ENCODE measurements at regions not wholly inside any gene's neighbourhood (a gene's known extent, or its start where the extent isn't known, plus 50 kb on each side); places are given as distances from the start of the nearest gene placed in this dataset.

- TF ChIP-seq, protein P1, sequence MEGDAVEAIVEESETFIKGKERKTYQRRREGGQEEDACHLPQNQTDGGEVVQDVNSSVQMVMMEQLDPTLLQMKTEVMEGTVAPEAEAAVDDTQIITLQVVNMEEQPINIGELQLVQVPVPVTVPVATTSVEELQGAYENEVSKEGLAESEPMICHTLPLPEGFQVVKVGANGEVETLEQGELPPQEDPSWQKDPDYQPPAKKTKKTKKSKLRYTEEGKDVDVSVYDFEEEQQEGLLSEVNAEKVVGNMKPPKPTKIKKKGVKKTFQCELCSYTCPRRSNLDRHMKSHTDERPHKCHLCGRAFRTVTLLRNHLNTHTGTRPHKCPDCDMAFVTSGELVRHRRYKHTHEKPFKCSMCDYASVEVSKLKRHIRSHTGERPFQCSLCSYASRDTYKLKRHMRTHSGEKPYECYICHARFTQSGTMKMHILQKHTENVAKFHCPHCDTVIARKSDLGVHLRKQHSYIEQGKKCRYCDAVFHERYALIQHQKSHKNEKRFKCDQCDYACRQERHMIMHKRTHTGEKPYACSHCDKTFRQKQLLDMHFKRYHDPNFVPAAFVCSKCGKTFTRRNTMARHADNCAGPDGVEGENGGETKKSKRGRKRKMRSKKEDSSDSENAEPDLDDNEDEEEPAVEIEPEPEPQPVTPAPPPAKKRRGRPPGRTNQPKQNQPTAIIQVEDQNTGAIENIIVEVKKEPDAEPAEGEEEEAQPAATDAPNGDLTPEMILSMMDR (IDR thresholded peaks at IDR 0.05; ENCODE audit: extremely low read depth, missing control alignments) = no peak
- no peak for DNase-seq (ENCODE audit: low spot score)
Observed at GRCh38 chr15:37339437-37339836, 239.1 kb upstream of the MEIS2 start.

GRCh38 chr15:37339856-37340255, 239.5 kb upstream of the MEIS2 start:
- TF ChIP-seq, protein P1 (IDR thresholded peaks at IDR 0.05; ENCODE audit: extremely low read depth, missing control alignments) = no peak
- DNase-seq (ENCODE audit: low spot score) = no peak

DNA sequence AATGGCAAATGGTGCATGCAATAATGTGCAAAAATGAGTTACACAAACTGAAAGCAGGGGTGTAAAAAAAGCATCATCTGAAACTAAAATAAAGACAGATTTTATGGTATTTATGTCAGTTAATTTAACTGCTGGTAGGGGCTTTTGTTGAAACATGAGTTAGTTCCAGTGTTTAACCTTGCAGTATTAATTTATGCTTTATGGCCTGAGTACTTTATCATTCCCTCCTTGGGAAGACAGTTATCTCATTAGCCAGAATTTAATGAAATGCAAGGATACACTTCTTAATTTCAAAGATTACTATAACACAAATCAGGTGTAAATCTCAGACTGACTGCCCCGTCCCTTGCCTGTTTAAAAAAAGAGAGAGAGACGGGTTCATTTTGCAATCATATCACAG, 240.1 kb upstream of the MEIS2 start:
- TF ChIP-seq, protein P1 (IDR thresholded peaks at IDR 0.05; ENCODE audit: extremely low read depth, missing control alignments) = no peak
- no peak for DNase-seq (ENCODE audit: low spot score)

DNA sequence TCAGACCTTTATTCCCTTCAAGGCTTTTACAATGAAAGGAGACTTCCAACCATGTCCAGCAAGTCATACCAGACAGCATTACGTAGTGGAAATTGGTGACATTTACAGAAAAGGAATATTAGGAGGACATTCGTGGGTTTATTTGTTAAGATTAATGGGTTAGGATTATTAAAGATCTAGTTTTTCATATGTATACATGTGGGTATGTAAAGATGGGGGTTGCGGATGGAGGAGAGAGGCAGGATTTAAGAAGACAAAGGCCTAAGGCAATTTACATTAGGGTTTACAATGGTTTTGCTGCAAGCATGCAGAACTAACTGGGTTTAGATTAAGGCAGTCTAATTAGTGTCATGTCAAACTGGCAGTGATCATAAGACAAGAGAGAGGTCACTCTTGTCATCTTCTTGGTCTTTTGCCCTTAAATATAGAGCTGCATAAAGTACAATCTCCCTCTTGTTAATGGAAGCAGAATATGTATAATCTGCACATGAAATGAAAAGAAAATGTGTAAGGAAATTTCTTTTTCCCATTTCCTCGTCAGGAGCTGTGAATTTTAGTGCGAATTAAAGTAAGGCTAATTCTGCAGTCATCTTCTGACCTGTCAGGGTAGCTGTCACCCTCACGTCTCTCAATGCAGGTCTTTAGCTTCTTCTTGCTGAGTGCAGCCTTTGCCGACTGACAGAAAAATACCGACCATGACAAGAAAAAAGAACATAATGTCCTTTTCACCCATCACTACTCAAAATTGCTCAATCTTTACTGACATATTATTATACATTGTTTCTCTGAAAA, 258.9 kb upstream of the MEIS2 start:
- TF ChIP-seq, protein P1 (IDR thresholded peaks at IDR 0.05; ENCODE audit: extremely low read depth, missing control alignments) = no peak
- no peak for DNase-seq (ENCODE audit: low spot score)

GRCh38 chr15:37359893-37360290, 259.5 kb upstream of the MEIS2 start:
- TF ChIP-seq, protein P1 (IDR thresholded peaks at IDR 0.05; ENCODE audit: extremely low read depth, missing control alignments) = no peak
- no peak for DNase-seq (ENCODE audit: low spot score)

DNA sequence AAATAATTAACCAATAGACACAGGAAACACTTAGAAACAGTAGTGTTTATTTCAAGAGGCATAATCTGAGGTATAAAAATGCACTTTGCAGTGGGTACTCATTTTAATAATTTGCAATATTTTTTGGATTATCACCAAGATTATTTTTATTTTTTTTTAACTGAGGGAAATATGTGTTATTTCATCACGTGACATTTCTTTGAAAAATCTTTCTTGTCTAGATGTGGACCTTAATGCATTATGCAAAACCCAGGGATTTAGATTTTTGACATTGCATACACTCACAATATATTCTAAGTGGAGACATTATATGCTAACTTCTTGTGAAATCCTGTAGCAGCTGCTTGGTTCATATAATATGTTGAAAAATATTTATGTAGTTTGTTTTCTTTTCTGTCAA, 260.4 kb upstream of the MEIS2 start:
- TF ChIP-seq, protein P1 (IDR thresholded peaks at IDR 0.05; ENCODE audit: extremely low read depth, missing control alignments) = no peak
- DNase-seq (ENCODE audit: low spot score) = no peak

DNA sequence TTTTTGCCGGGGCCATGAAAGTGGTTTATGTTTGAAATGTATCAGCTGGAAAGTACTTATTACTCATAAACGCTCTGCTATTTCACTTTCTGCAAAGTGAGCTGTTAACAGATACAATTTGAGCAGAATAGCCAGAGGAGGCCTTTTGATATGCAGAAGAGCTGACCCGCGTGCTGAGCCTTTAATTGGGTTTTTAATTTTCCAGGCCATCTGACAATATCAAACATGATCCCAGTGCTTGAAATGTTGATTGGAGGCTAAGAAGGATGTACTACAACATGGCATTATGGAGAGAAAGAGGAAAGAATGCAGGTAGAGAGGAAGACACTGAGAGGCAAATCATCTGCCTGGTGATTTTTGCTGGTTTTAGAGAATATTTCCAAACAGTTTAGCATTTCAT, 261.3 kb upstream of the MEIS2 start:
- TF ChIP-seq, protein P1 (IDR thresholded peaks at IDR 0.05; ENCODE audit: extremely low read depth, missing control alignments) = no peak
- no peak for DNase-seq (ENCODE audit: low spot score)
